Transverse colon (tissue), 4 donors: ENCODE measurements at regions not wholly inside any gene's neighbourhood (a gene's known extent, or its start where the extent isn't known, plus 50 kb on each side); places are given as distances from the start of the nearest gene placed in this dataset.

Source experiments
- EP300 ChIP-seq: sonication (generic); formaldehyde crosslinking; IDR thresholded peaks from one replicate; pipeline ENCODE4 v1.6.1; 2017; ENCODE audit warnings: antibody characterized with exemption, low read depth
- POLR2A ChIP-seq: fragments of 450-650 bp; IDR thresholded peaks from one replicate; pipeline ENCODE4 v1.6.1; 2016; ENCODE audit warnings: antibody characterized with exemption, mild to moderate bottlenecking, moderate library complexity
- POLR2AphosphoS5 ChIP-seq, 3 donors: sonication (generic); formaldehyde crosslinking; IDR thresholded peaks; one replicate each; pipeline ENCODE4 v1.6.1; 2016; ENCODE audit warnings: antibody characterized with exemption in 3 of 3
- TF ChIP-seq, protein P1 (sequence below), 5 experiments: fragments of 200-600 bp in 3 of 5; fragments of 450-650 bp in 2 of 5; sonication (generic) in 3 of 5; IDR thresholded peaks; 1 replicate in 2 of 5; 2 replicates in 3 of 5; pipeline ENCODE4 v1.5.1; 2016 to 2017; ENCODE audit warnings: antibody characterized with exemption in 5 of 5, inconsistent platforms in 3 of 5, mild to moderate bottlenecking in 2 of 5, moderate library complexity in 1 of 5

DNA sequence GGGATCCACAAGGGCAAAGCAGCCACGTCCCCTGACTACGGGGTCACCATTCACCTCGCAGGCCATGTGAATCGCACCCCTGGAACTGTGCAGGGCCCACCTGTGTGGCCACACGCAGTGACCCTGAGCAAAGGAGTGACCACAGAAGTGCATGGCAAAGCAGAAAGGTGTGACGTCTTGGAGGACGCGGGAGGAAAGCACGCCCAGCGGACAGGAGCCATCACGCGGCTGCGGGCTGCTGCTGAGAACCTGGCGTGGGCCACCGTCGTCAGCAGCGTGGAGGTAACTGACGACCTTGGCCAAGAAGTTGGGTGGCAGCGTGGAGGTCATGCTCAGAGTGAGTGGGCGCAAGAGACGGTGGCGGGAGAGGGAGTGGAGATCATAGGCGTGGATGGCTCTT is 76.7 kb upstream of the C1orf174 start:
- TF ChIP-seq, protein P1, sequence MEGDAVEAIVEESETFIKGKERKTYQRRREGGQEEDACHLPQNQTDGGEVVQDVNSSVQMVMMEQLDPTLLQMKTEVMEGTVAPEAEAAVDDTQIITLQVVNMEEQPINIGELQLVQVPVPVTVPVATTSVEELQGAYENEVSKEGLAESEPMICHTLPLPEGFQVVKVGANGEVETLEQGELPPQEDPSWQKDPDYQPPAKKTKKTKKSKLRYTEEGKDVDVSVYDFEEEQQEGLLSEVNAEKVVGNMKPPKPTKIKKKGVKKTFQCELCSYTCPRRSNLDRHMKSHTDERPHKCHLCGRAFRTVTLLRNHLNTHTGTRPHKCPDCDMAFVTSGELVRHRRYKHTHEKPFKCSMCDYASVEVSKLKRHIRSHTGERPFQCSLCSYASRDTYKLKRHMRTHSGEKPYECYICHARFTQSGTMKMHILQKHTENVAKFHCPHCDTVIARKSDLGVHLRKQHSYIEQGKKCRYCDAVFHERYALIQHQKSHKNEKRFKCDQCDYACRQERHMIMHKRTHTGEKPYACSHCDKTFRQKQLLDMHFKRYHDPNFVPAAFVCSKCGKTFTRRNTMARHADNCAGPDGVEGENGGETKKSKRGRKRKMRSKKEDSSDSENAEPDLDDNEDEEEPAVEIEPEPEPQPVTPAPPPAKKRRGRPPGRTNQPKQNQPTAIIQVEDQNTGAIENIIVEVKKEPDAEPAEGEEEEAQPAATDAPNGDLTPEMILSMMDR (IDR thresholded peaks at IDR 0.05): no peak
- TF ChIP-seq POLR2AphosphoS5 (IDR thresholded peaks at IDR 0.05) (no peak), POLR2A (no peak), EP300 (no peak)
